Adrenal gland (tissue), 5 donors: ENCODE measurements at regions not wholly inside any gene's neighbourhood (a gene's known extent, or its start where the extent isn't known, plus 50 kb on each side); places are given as distances from the start of the nearest gene placed in this dataset.

ENCODE experiments used
- CTCF ChIP-seq, 6 experiments: fragments of 450-650 bp in 4 of 6; fragments of 200-600 bp in 2 of 6; sonication (generic) in 1 of 6; IDR thresholded peaks; 1 replicate in 5 of 6; 2 replicates in 1 of 6; pipeline versions ENCODE4 v1.5.1 to v1.8.0; 2016 to 2021; ENCODE audit warnings: antibody characterized with exemption in 6 of 6, mild to moderate bottlenecking in 2 of 6, moderate library complexity in 1 of 6
- POLR2A ChIP-seq, 2 donors: fragments of 450-650 bp; IDR thresholded peaks; one replicate each; pipeline ENCODE4 v1.6.1; 2017; ENCODE audit warnings: antibody characterized with exemption in 2 of 2, mild to moderate bottlenecking in 2 of 2, moderate library complexity in 1 of 2
- donor health status: DM: no; HTN: no; CAD: no.

- no peak for TF ChIP-seq CTCF (IDR thresholded peaks at IDR 0.05)
- TF ChIP-seq POLR2A (IDR thresholded peaks at IDR 0.05) = no peak
These were observed 120.2 kb downstream of the RFLNA start for GRCh38 chr12:124415064-124415463.
